BJ (cell line): ENCODE measurements at regions not wholly inside any gene's neighbourhood (a gene's known extent, or its start where the extent isn't known, plus 50 kb on each side); places are given as distances from the start of the nearest gene placed in this dataset. TPM values are rescaled to one million over a fixed set of nuclear protein-coding genes. Genes with fewer than 3 reads are reported as not detected.

Experiments used
- CTCF ChIA-PET: fragments of 350-600 bp; formaldehyde crosslinking; extraction: SDS; loops from one replicate; lab custom pipeline; 2021; ENCODE audit warnings: antibody characterized with exemption, inconsistent platforms; lab: Yijun Ruan, JAX
- POLR2A ChIA-PET: fragments of 300-600 bp; sonication (Branson Sonifier 250); formaldehyde crosslinking; extraction: SDS; loops from one replicate; lab custom pipeline; 2021; ENCODE audit warnings: antibody characterized with exemption; lab: Charles Lee
- DNase-seq: peaks from one replicate; pipeline ENCODE4 v3.0.0-alpha.2; 2011; ENCODE audit warnings: low read depth
- H3K27me3 ChIP-seq: 2 replicates; pipeline ENCODE4 v1.6.0; 2011; ENCODE audit warnings: low read length; ENCODE audit not compliant: control insufficient read depth, insufficient read depth
- H3K36me3 ChIP-seq: 2 replicates; pipeline ENCODE4 v1.5.1; 2011; ENCODE audit warnings: low read length; ENCODE audit not compliant: control insufficient read depth, insufficient read depth
- H3K4me3 ChIP-seq: 2 replicates; pipeline ENCODE4 v1.5.1; 2011; ENCODE audit warnings: low read depth, mild to moderate bottlenecking, control low read depth, low read length
- small RNA-seq: library from RNA; depleted of rRNA; stranded (forward); fragments of <200 nt; gene quantifications from one replicate; pipeline ENCODE3, GENCODE V24; 2012; ENCODE audit warnings: low replicate concordance, low read depth; ENCODE audit not compliant: insufficient read length
- TF ChIP-seq, protein P1 (sequence below): IDR thresholded peaks from 2 replicates; pipeline ENCODE4 v1.5.1; 2011; ENCODE audit warnings: low read depth, mild to moderate bottlenecking, control low read depth, inconsistent platforms, low read length, moderate library complexity; ENCODE audit not compliant: insufficient read depth

DNA sequence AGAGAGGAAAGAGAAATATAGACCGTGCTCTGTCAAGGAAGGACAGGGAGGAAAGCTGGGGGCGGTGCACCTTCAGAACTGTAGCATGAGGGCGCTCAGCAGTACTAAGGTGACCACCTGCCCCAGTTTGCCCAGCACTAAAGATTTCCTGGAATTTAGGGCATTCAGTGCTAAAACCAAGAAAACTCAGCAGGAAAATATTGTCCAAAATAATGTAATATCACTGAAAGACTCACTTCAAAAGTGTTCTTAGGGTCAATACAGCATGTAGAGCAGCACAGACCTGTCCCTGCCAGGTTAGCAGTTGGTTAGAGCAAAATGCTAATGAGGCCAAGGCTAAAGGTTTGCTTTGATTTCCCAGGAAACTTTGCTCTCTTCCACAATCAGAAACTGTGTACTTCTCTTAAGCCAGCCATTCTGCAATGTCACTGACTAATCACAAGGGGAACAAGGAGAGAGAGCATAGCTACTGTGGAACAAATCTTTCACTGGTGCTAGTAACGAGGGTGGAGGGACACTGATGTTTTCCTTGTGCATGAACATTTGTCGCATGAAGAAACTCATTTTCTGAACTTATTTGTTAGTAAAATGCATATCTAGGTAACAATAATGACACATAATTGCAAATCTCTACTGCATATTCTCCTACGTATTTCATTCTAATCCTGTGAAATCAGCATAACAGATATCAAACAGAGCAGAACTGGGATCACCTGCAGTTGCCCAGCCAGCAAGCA lies 53.0 kb upstream of the GRAMD2B start:
- ChIA-PET CTCF (interaction anchor here (1.1 to 1.4 kb wide), 3 partner anchors 12 to 130 kb away, joined by 3 to 4 read pairs (median 3); no protein-coding TSS in a partner anchor), POLR2A (no interaction called here)
- Histone ChIP-seq H3K27me3 (no peaks in the 10 kb centered on the region), H3K36me3 (no peaks in the 10 kb centered on the region), H3K4me3 (no peak overlapping the region)
- no peak for DNase-seq
- TF ChIP-seq, protein P1, sequence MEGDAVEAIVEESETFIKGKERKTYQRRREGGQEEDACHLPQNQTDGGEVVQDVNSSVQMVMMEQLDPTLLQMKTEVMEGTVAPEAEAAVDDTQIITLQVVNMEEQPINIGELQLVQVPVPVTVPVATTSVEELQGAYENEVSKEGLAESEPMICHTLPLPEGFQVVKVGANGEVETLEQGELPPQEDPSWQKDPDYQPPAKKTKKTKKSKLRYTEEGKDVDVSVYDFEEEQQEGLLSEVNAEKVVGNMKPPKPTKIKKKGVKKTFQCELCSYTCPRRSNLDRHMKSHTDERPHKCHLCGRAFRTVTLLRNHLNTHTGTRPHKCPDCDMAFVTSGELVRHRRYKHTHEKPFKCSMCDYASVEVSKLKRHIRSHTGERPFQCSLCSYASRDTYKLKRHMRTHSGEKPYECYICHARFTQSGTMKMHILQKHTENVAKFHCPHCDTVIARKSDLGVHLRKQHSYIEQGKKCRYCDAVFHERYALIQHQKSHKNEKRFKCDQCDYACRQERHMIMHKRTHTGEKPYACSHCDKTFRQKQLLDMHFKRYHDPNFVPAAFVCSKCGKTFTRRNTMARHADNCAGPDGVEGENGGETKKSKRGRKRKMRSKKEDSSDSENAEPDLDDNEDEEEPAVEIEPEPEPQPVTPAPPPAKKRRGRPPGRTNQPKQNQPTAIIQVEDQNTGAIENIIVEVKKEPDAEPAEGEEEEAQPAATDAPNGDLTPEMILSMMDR: peak; percentile 22; the same call in 1 of the 2 replicates

DNA sequence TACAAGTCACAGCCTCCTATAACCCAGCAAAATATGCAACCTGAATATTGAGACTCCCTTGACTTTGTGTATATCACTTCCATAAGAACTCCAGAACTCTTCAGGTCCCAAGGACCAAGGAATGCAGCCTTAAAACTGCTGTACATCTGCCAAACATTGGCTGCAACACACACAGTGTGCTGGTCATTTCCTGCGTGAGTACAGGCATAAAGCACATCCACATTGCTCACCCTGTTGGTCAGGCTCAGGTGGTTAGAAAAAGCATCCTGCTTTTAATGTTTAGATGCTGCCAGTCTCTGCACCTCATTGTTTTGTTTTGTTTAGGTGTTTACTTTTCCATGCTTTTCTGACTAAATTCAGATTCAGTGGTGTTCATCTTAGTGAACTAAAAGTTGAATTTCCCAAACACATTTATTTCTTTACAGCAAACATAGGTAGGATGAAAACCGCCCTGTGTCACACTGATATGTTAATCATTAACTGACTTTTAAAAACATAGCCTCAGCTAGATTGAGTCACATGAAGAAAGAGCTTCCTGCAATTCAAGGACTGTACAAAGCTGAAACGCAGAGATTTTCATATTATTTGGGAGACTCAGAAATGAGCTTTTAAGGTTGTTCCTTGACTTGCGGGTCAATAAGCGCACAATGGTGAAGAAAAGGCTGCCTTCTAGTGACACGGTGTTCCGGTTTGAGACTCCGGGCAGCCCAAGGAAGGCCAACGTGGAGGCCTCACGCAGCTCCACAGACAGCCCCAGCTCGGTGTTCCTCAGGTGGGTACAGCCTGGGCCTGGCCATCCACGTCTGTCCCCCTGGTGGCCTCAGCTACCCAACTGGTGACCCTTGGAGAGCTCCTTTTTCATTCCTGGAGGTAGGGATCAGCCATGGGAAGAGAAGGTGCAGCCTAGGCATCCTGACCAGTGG lies 52.2 kb upstream of the GRAMD2B start:
- TF ChIP-seq, protein P1: 0 out of 2 replicates have a peak, but pooled peaks have one; percentile 4
- Histone ChIP-seq H3K36me3 (no peaks in the 10 kb centered on the region), H3K27me3 (no peaks in the 10 kb centered on the region), H3K4me3 (no peak overlapping the region)
- ChIA-PET POLR2A (no interaction called here), CTCF (interaction anchor here (0.6 to 0.9 kb wide), 2 partner anchors 262 to 1143 kb away, joined by 3 read pairs; no protein-coding TSS in a partner anchor)
- no peak for DNase-seq

DNA sequence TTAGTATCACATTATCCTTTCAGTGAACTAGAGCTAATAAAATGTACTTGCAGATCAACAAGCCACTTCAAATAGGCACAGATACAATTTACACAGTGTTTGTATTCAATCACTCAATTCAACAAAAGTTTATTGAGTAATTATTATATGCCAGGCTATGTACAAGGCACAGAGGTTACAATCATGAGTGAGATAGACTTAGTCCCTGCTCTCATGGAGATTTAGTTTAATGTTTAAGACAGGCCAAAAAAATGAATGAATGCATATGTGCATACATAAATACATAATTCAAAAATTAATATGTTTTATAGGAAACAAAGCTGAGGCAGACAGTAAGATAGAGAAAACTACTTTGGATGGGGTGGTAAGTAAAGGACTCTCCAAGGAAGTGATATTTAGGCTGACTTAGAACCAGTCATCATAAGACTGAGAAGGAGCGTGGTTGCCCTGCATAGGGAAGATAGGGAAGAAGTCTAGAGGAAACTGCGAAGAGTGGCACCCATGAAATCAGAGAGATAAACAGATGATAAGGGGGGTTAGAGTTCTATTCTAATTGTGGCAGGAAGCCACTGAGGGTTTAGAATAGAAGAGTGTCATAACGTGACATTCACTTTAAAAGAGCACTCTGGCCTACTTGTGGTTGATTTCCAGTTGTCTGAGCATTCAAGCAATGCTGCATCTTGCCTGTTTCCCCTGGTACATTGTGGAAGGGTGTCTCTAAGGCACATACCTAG lies 49.7 kb upstream of the GRAMD2B start:
- H3K36me3 ChIP-seq: no peaks in the 10 kb centered on the region
- DNase-seq: no peak
- TF ChIP-seq, protein P1: no peak
- ChIA-PET CTCF (no interaction called here), POLR2A (no interaction called here)
- H3K27me3 ChIP-seq: no peaks in the 10 kb centered on the region
- H3K4me3 ChIP-seq: no peak overlapping the region

Small RNAs in the stretch of these regions (small RNA-seq; reads per million reads assigned to genes)
- gene HMGB1P22 (not detected), gene RN7SKP117 (not detected)
